ENCODE measurements at regions not wholly inside any gene's neighbourhood (a gene's known extent, or its start where the extent isn't known, plus 50 kb on each side); places are given as distances from the start of the nearest gene placed in this dataset.

GRCh38 chr17:56098746-56099145, 54.5 kb upstream of the ANKFN1 start:
- no peak for DNase-seq

DNA sequence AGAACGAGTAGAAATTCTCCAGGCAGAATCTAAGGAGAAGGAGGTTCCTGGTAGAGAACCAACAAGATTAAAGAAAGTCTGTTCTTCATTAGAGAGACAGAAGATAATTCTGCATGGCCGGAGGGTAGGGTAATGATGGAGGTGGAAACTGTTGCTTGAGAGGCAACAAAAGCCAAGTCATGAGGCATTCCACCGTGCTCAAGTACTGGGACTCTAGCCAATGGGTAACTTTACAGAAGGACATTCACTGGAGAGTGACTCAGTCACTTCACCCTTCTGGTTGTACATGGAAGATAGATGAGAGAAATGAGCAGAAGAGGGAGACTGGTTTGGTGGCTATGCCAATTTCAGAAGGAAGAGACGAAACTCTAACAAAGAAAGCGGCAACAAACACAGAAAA, 53.6 kb upstream of the ANKFN1 start:
- no peak for DNase-seq
